ENCODE measurements at regions not wholly inside any gene's neighbourhood (a gene's known extent, or its start where the extent isn't known, plus 50 kb on each side); places are given as distances from the start of the nearest gene placed in this dataset.
"Not testable (repeated sequence)": the region's sequence is repeated elsewhere in the genome, so short reads cannot be mapped to it uniquely, and the experiment has no call there.

DNA sequence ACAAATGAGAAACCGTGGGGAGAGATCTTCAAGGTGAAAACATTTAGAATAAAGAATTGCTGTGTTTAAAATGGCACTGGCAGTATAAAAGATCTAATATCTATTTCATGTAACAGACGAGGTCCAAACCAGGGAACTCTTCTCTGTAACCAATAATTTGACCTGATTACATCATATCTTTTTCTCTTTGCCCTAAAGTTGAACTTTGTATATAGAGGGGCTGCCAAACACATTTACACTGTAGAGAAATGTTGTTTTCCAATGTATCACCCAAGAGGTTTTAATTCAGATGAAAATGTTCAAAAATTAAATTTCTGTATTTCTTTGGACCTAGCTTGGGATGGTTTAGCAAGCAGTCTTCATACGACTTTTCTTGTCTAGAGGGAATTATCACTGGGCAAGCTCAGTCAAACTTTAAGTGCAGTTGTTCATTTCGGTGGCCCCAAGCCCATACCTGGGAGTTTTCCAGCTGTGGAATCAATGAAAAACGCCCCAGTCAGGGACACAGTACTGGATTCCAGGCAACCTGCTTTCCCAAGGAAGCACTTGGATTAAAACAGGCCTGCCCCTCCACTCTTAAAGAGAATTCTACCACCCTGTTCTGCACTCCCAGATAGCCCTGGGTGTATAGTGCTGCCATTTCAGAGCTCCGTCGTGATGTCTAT, 208.5 kb upstream of the FN1 start:
- no peak for DNase-seq

GRCh38 chr2:215638687-215639086, 202.8 kb upstream of the FN1 start:
- no peak for DNase-seq

DNA sequence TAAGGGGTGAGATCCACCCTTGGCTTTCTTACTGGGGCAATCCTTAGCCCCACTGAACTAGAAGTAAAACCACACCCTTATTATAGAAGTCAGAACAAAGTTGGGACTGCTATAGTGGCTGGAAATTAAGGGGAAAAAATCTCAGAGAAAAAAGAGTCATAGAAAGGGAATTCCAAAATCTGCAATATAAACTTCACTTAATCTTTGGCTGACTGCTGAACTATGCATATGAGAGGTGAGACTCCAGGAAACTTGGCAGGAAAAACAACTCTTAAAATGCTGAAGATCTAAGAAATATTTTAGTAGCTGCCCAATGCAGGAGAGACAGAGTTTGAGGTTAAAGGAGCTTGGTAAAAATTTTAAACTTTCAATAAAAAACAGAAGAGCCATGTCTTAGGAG, 201.8 kb upstream of the FN1 start:
- DNase-seq, result no peak

DNA sequence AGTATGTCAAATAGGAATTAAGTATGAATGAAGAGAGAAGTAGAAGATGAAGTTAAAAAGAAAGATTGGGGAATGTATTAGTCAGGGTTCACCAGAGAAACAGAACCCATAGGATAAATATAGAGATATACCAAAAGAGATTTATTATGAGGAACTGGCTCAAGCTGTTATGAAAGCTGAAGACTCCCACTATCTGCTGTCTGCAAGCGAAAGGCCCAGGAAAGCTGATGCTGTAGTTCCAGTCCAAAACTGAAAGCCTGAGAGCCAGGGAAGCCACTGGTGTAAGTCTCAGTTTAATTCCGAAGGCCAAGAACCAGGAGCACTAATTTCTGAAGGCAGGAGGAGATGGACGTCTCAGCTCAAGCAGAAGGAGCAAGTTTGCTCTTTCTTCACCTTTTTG, 200.9 kb upstream of the FN1 start:
- DNase-seq, result no peak

DNA sequence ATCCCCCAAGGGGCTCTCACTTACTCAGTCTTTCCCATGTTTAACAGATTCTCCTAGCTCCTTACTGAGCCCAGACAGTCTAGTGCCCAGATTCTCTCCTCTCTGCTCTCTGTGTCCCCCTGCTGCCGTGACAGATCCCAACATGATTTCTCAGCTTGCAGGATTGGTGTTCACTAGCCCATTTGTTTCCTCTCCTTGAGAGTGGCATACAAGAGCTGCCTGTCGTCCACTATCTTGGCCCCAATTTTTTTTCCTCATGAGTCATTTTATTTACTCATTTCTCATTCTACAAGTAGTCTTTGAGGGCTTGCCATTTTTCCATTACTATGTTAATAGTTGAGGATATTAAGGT, 199.9 kb upstream of the FN1 start:
- no peak for DNase-seq

DNA sequence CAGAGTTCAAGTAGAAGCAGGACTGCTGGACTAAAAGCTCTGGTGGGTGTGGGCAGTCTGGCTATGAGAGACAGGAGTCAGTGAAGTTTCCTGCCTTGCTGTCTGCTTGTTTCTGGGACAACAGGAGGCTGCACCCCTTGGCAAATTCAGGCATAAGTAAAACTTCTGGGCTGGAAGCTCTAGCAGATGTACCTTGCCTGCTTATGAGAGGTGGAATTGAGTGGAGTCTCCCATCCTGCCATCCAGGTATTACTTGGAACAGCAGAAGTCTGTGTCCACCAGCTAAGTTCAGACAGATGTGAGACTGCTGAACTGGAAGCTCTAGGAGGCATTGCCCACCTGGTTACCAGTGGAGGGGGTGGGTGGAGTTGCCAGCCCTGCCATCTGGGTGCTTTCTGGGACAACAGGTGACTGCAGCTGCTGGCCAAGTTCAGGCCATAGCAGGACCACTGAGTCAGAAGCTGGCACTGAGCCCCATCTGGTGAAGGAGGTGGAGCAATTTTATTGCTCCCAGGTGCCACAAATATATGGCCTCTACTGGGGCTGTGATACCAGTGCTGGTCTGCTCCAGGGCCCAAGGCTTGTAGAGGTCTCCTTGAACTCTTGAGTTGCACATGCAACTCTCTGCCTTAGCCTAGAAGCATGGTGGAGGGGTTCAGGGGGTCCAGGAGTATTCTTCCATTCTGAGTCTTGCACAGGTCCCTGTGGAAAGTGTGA, 199.4 kb upstream of the FN1 start:
- no peak for DNase-seq

- no peak for DNase-seq
These were observed 197.5 kb upstream of the FN1 start for GRCh38 chr2:215633360-215633759.

- no peak for DNase-seq
These were observed 195.8 kb upstream of the FN1 start for GRCh38 chr2:215631696-215632095.

- not testable (repeated sequence) for DNase-seq
These were observed 194.9 kb upstream of the FN1 start for GRCh38 chr2:215630796-215631195.

DNA sequence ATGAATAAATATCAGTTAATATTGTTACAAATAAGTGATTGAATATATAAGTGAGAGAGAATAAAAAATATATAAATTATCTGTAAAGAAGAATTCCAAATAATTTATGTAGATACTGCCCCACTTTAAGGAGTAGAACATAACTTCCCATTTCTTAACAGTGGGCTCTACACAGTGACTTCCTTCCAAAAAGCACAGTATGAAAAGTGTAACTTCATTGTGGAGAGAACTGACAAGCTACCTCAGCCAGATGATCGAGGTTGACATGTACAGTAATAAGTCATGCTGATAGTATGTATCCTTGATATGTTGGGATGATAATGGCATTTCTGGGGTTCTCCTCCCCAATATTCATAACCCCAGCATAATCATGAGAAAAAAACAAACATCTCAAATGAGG, 191.9 kb upstream of the FN1 start:
- no peak for DNase-seq

GRCh38 chr2:215626812-215627281, 191.0 kb upstream of the FN1 start:
- DNase-seq, result peak; percentile 73

GRCh38 chr2:215626063-215626462, 190.2 kb upstream of the FN1 start:
- DNase-seq, result no peak

- DNase-seq, result no peak
These were observed 189.3 kb upstream of the FN1 start for GRCh38 chr2:215625207-215625606.

DNA sequence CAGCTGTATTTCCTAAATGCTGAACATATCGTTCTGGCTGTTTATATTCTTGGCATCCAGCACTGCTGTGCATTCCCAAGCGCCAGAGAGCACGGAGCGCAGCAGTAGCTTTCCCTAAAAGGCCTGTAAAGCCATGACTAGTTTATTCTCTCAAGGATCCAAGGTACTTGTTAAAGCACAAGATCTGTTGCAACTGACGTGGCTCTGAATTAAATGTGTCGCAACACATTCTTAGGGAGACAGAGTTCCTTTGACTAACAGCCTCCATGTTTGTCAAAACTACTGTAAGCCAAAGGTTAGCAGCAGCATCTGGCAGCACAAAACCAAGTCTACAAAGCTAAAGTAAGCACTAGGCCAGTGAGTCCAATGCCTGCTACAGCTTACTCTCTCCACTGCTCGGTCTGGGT, 188.6 kb upstream of the FN1 start:
- no peak for DNase-seq

- no peak for DNase-seq
These were observed 187.0 kb upstream of the FN1 start for GRCh38 chr2:215622837-215623236.

DNA sequence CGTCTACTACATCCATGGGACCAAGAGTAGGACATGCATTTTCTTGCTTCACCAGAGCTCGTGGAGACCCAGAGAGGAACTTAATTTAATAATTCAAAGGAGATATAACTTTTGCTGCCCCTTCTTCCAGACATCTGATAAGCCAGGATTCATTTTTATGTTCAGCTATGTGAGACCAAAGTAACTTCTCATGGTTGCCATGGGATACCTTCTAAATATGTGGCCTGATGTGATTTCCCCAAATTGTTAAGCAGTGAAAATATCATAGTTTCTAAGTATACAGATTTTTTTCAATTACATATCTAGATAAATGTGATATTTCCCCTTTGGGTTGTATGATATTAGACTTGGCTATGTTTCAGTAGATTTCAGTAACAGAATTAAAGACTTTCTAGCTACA, 185.5 kb upstream of the FN1 start:
- no peak for DNase-seq

GRCh38 chr2:215620528-215620927, 184.7 kb upstream of the FN1 start:
- no peak for DNase-seq

DNA sequence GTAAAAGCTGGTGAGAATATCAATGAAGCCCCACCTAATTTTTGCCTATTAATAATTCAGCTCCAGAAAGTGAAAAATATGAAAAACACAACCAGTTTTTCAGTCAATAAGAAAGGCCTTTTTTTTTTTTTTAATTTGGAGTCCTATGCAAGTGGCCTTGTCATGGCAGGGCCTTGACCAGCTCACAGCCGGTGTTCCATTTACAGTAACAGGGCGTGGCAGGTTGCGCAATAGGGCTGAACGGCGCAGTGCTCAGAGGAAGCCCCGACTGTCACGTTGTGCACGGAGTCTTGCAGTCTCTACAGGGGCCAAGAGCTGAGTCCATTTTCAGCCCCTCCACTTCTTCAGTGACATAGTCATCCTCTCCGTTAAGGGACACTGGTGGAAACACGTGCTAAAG, 184.1 kb upstream of the FN1 start:
- DNase-seq, result no peak

DNA sequence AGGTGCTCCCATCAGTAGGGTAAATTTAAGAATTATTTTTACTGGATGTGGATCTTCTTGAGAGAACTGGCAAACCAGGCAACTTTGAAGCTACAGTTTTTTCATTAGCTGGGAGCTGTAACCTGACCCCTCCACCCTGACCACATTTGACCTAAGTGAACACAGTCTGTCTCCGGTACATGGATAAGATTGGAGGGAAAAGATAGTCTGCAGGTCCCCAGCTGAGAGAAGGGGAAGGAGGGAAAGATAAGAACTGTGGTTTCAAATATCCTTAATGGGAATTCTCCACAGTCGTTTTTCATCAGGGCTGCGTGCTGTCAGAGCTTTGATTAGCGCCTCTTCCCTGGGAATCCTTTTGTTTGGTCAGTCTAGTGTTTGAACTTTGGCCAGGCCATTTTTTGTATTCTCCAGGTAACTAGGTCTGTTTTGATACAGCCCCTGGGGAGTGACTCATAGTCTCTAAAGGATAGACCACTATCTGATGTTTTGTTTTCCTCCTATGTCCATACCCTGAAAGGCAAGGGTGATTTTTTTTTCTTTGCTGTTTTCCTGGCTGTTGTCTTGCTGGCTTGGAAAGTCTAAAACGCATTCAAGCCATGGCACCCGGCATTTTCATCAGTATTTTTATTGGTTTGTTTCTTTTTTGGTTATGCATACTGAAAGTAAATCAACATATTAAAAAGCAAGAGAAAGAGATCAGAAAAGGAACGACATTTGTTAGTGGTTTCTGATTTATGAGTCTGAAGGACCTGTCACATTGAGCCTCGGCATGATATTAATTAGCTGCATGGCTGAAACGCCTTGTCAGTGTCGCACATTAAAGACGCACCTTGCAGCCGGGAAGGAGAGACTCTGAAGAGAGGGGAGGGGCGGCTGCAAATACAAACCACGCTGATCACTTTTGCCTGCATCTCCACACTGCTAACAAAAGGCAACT, 183.4 kb upstream of the FN1 start:
- DNase-seq, result no peak

DNA sequence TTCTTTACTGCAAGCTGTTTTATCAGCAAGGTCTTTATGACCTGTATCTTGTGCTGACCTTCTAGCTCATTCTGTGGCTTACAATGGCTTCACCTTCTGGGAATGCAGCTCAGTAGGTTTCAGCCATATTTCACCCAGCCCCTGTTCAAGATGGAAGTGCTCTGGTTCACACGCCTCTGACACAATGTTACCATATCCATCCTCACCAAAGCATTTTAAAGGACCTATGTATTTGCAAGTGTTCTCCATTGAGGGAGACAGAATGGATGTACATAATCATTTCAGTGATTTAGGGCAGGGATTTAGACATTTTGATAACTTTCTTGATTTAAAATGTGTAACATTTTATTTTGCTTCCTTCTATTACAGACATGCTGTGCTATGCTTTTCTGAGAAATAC, 182.3 kb upstream of the FN1 start:
- no peak for DNase-seq

DNA sequence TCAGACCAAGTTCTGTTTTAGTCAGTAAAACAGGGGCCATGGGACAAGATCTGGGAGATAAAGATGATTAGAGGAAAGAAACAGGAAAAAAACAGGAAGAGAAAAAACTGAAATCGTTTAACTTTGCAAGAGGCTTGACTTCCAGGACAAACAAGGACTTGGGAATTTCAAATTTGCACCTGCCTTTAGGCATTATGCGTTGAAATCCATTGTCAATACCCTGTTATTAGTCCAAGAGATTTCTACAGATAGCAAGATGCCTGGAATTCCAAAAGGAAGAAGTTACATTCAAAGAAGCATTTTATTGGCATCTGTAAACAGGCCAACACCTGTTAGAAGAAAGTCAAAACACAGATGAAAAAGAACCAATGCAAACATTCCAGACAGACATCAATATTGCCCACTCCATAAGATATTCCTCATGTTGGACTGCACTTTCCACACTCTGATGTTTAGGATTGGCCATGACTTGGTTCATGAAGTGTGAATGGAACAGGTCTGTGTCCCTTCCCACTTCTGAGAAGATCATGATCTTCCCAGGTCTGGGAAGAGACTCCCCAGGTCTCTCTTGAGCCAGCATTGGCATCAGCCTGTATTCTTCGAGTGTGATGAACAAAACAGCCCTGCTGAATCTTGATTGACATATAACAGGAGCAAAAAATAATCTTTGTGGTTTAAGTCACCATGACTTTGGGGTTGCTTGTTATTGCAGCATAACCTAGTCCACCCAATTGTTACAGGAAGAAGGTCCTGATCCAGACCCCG, 181.4 kb upstream of the FN1 start:
- no peak for DNase-seq

DNA sequence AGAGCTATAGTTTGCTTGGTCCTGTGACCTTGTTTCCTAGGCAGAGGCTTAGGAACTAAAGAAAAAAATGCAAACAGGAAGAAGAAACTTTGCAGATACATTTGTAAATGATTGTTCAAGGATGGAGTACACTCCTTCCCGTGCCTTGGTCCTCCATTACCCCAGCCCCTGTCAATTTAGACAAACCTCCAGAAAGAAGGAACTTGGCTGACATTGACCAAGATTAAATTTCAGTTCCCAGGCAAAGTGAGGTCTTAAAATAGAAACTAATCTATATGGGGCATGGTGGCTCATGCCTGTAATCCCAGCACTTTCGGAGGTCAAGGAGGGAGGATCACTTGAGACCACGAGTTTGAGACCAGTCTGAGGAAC, 179.9 kb upstream of the FN1 start:
- no peak for DNase-seq

Data from NCI-H446 treated with DMSO at 0.1 percent for 48 hours (cell line).